ENCODE measurements at regions not wholly inside any gene's neighbourhood (a gene's known extent, or its start where the extent isn't known, plus 50 kb on each side); places are given as distances from the start of the nearest gene placed in this dataset.

DNA sequence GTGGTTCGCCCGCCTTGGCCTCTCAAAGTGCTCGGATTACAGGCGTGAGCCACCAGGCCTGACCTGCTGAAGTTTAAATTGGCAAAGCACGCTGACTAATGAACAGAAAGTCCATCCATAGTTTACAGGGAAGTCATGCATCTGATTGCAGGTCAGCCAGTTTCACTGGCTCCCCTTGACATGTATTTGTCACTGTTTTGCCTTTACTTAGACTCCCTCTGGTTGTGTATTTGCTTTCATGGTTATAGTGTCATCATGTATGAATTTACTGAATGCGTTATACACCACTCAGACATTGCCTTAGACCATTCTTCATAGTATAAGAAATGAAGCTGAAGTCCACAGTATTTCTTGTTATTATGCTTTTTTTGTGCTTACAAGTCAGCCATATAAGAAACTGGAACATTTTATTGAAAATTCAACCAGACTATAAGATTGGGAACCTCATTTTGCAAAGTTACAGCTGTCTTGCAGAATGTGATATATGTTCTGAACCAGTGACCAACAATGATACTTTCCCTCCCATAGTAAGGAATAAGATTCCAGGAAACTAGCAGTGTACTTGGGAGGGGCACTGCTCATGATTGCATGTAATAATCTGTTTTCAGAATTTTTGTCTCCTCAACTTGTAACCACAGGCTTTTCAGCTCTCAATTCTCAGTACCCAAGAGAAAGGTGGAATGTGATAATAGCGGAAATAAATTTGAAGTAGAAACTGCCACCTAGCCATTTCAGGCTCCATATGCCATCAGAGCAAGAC is 51.9 kb upstream of the ATF7IP start (continued):
- TF ChIP-seq, protein P1, sequence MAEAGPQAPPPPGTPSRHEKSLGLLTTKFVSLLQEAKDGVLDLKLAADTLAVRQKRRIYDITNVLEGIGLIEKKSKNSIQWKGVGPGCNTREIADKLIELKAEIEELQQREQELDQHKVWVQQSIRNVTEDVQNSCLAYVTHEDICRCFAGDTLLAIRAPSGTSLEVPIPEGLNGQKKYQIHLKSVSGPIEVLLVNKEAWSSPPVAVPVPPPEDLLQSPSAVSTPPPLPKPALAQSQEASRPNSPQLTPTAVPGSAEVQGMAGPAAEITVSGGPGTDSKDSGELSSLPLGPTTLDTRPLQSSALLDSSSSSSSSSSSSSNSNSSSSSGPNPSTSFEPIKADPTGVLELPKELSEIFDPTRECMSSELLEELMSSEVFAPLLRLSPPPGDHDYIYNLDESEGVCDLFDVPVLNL (CRISPR knock-in tag; IDR thresholded peaks at IDR 0.05; ENCODE audit: borderline replicate concordance, low read depth), result no peak
- TF ChIP-seq HMGA2 (CRISPR knock-in tag; IDR thresholded peaks at IDR 0.05) (no peak), STAT6 (CRISPR knock-in tag; conservative IDR thresholded peaks at IDR 0.05; ENCODE audit: low read depth) (no peak)
- TF ChIP-seq, protein P2, sequence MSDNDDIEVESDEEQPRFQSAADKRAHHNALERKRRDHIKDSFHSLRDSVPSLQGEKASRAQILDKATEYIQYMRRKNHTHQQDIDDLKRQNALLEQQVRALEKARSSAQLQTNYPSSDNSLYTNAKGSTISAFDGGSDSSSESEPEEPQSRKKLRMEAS (CRISPR knock-in tag; IDR thresholded peaks at IDR 0.05), result no peak

DNA sequence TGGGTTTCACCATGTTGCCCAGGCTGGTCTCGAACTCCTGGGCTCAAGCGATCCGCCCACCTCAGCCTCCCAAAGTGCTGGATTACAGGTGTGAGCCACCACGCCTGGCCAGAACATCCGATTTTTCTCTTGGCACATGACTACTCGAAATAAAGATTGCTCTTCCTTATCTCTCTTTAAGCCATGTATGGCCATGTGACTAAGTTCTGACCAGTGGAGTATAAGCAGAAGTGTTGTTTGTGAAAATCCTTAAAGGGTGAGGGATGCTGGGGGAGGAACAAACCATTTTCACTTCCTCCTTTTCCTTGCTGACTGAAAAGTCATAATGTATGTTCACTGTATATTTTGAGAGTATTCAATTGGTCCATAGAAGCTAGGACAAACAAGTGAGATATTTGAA is 50.7 kb upstream of the ATF7IP start:
- H3K27ac Mint-ChIP-seq, result no peak overlapping the region
- no peaks in the 10 kb centered on the region for H3K9me3 Mint-ChIP-seq
- no peaks in the 10 kb centered on the region; the same call in 1 of the 2 replicates for H3K27me3 Mint-ChIP-seq (ENCODE audit: low read depth)
- no peaks in the 10 kb centered on the region for H3K4me1 Mint-ChIP-seq
- ChIA-PET CTCF (no interaction called here), POLR2A (no interaction called here)
- ATAC-seq (no peak), DNase-seq (ENCODE audit: low spot score) (no peak)
- H3K36me3 Mint-ChIP-seq, result no peaks in the 10 kb centered on the region
- TF ChIP-seq SP1 (CRISPR knock-in tag; conservative IDR thresholded peaks at IDR 0.05) (no peak), CREB1 (CRISPR knock-in tag; IDR thresholded peaks at IDR 0.05) (no peak), RORB (CRISPR knock-in tag; IDR thresholded peaks at IDR 0.05) (no peak), ZNF263 (CRISPR knock-in tag; IDR thresholded peaks at IDR 0.05; ENCODE audit: low read depth) (no peak), TP53 (CRISPR knock-in tag; IDR thresholded peaks at IDR 0.05) (no peak), ZNF121 (CRISPR knock-in tag; IDR thresholded peaks at IDR 0.05) (no peak), ZNF671 (CRISPR knock-in tag; IDR thresholded peaks at IDR 0.05) (no peak)
- TF ChIP-seq, protein P3, sequence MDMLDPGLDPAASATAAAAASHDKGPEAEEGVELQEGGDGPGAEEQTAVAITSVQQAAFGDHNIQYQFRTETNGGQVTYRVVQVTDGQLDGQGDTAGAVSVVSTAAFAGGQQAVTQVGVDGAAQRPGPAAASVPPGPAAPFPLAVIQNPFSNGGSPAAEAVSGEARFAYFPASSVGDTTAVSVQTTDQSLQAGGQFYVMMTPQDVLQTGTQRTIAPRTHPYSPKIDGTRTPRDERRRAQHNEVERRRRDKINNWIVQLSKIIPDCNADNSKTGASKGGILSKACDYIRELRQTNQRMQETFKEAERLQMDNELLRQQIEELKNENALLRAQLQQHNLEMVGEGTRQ (CRISPR knock-in tag; IDR thresholded peaks at IDR 0.05), result no peak
- no peak overlapping the region for H3K4me3 Mint-ChIP-seq

GRCh38 chr12:14315501-14315900 is 50.0 kb upstream of the ATF7IP start:
- ChIA-PET POLR2A (interaction anchor here (0.6 kb wide), 1 partner anchor 44 kb away, joined by 4 read pairs; no protein-coding TSS in a partner anchor), CTCF (no interaction called here)
- Mint-ChIP-seq H3K4me1 (no peaks in the 10 kb centered on the region), H3K4me3 (no peak overlapping the region), H3K36me3 (no peaks in the 10 kb centered on the region), H3K27ac (no peak overlapping the region), H3K9me3 (no peaks in the 10 kb centered on the region), H3K27me3 (ENCODE audit: low read depth) (no peaks in the 10 kb centered on the region; the same call in 1 of the 2 replicates)
- DNase-seq (ENCODE audit: low spot score) (no peak), ATAC-seq (no peak)
- TF ChIP-seq STAT6 (CRISPR knock-in tag; conservative IDR thresholded peaks at IDR 0.05; ENCODE audit: low read depth) (no peak), GABPB1 (CRISPR knock-in tag; IDR thresholded peaks at IDR 0.05) (no peak), ZNF671 (CRISPR knock-in tag; IDR thresholded peaks at IDR 0.05) (no peak), OVOL2 (CRISPR knock-in tag; IDR thresholded peaks at IDR 0.05; ENCODE audit: borderline replicate concordance) (no peak), ZNF425 (CRISPR knock-in tag; conservative IDR thresholded peaks at IDR 0.05) (no peak), ESRRA (CRISPR knock-in tag; IDR thresholded peaks at IDR 0.05; ENCODE audit: borderline replicate concordance) (no peak), ZNF423 (CRISPR knock-in tag; IDR thresholded peaks at IDR 0.05) (no peak)
- TF ChIP-seq, protein P4, sequence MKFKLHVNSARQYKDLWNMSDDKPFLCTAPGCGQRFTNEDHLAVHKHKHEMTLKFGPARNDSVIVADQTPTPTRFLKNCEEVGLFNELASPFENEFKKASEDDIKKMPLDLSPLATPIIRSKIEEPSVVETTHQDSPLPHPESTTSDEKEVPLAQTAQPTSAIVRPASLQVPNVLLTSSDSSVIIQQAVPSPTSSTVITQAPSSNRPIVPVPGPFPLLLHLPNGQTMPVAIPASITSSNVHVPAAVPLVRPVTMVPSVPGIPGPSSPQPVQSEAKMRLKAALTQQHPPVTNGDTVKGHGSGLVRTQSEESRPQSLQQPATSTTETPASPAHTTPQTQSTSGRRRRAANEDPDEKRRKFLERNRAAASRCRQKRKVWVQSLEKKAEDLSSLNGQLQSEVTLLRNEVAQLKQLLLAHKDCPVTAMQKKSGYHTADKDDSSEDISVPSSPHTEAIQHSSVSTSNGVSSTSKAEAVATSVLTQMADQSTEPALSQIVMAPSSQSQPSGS (CRISPR knock-in tag; IDR thresholded peaks at IDR 0.05; ENCODE audit: borderline replicate concordance, low read depth), result no peak
